ENCODE measurements at regions not wholly inside any gene's neighbourhood (a gene's known extent, or its start where the extent isn't known, plus 50 kb on each side); places are given as distances from the start of the nearest gene placed in this dataset.
A peak's percentile ranks its signal among the peaks of the same experiment; 100 is the strongest.

GRCh38 chr5:51902512-51902911 lies 519.3 kb downstream of the ISL1 start:
- H3K27ac ChIP-seq = no peak overlapping the region
- TF ChIP-seq ZFX (IDR thresholded peaks at IDR 0.05; ENCODE audit: borderline replicate concordance) = no peak
- no peak for TF ChIP-seq CTCF (IDR thresholded peaks at IDR 0.05)

- TF ChIP-seq ZFX (IDR thresholded peaks at IDR 0.05; ENCODE audit: borderline replicate concordance) (no peak), CTCF (IDR thresholded peaks at IDR 0.05) (no peak)
- H3K27ac ChIP-seq = no peak overlapping the region
Observed at GRCh38 chr5:51908215-51908614, 525.0 kb downstream of the ISL1 start.

GRCh38 chr5:51944500-51945125 lies 561.4 kb downstream of the ISL1 start:
- TF ChIP-seq ZFX (IDR thresholded peaks at IDR 0.05; ENCODE audit: borderline replicate concordance) (no peak), CTCF (IDR thresholded peaks at IDR 0.05) (no peak)
- H3K27ac ChIP-seq = no peak overlapping the region

- TF ChIP-seq ZFX (IDR thresholded peaks at IDR 0.05; ENCODE audit: borderline replicate concordance) (no peak), CTCF (IDR thresholded peaks at IDR 0.05) (no peak)
- no peak overlapping the region for H3K27ac ChIP-seq
Observed at GRCh38 chr5:51958473-51958872, 575.2 kb downstream of the ISL1 start.

GRCh38 chr5:51960617-51961121 lies 577.4 kb downstream of the ISL1 start:
- no peak for TF ChIP-seq ZFX (IDR thresholded peaks at IDR 0.05; ENCODE audit: borderline replicate concordance)
- TF ChIP-seq CTCF (IDR thresholded peaks at IDR 0.05) = peak; percentile 78
- H3K27ac ChIP-seq = no peak overlapping the region

- no peak for TF ChIP-seq ZFX (IDR thresholded peaks at IDR 0.05; ENCODE audit: borderline replicate concordance)
- TF ChIP-seq CTCF (IDR thresholded peaks at IDR 0.05) = peak; percentile 41; the same call in 1 of the 2 replicates
Observed at GRCh38 chr5:51961154-51961562, 577.9 kb downstream of the ISL1 start.

GRCh38 chr5:51968756-51969155 lies 585.5 kb downstream of the ISL1 start:
- no peak overlapping the region for H3K27ac ChIP-seq
- TF ChIP-seq ZFX (IDR thresholded peaks at IDR 0.05; ENCODE audit: borderline replicate concordance) = no peak
- TF ChIP-seq CTCF (IDR thresholded peaks at IDR 0.05) = no peak

More at GRCh38 chr5:51961154-51961562, 577.9 kb downstream of the ISL1 start:
- H3K27ac ChIP-seq = no peak overlapping the region
